A673 (cell line): ENCODE measurements at regions not wholly inside any gene's neighbourhood (a gene's known extent, or its start where the extent isn't known, plus 50 kb on each side); places are given as distances from the start of the nearest gene placed in this dataset.

Experiments
- BruUV-seq: library from RNA; stranded (reverse); fragments of 400-500 nt; replicated peaks from 2 replicates; lab custom pipeline; 2021; lab: Mats Ljungman, UMichigan
- CTCF ChIA-PET: fragments of 300-600 bp; sonication (Branson Sonifier 250); formaldehyde crosslinking; loops from one replicate; lab custom pipeline; 2022; ENCODE audit warnings: antibody characterized with exemption; lab: Charles Lee
- POLR2A ChIA-PET: fragments of 300-600 bp; sonication (Branson Sonifier 250); formaldehyde crosslinking; loops from one replicate; lab custom pipeline; 2022; ENCODE audit warnings: antibody characterized with exemption; ENCODE audit not compliant: low non-redundant PET; lab: Charles Lee
- DNase-seq: peaks from one replicate; pipeline ENCODE4 v3.0.0-alpha.2; 2015; ENCODE audit warnings: low spot score
- H3K27ac ChIP-seq: fragments of 200-600 bp; sonication (generic); 2 replicates; pipeline ENCODE4 v1.5.1; 2016; ENCODE audit warnings: mixed run types, low read depth, mild to moderate bottlenecking, mixed read lengths, antibody characterized with exemption, low read length; ENCODE audit not compliant: poor library complexity, severe bottlenecking
- H3K27me3 ChIP-seq: fragments of 200-600 bp; sonication (generic); replicated peaks from 2 replicates; pipeline ENCODE4 v1.6.1; 2017; ENCODE audit warnings: mixed run types, low read depth, mild to moderate bottlenecking, mixed read lengths, antibody characterized with exemption, low read length; ENCODE audit not compliant: insufficient read depth, poor library complexity
- H3K36me3 ChIP-seq: fragments of 200-600 bp; sonication (generic); 2 replicates; pipeline ENCODE4 v1.6.1; 2016; ENCODE audit warnings: mixed run types, mild to moderate bottlenecking, mixed read lengths, antibody characterized with exemption, low read length; ENCODE audit not compliant: insufficient read depth, poor library complexity, severe bottlenecking
- H3K4me1 ChIP-seq: fragments of 200-600 bp; sonication (generic); 2 replicates; pipeline ENCODE4 v1.6.1; 2017; ENCODE audit warnings: mixed run types, mild to moderate bottlenecking, mixed read lengths, antibody characterized with exemption, low read length; ENCODE audit not compliant: insufficient read depth, poor library complexity, severe bottlenecking
- H3K4me3 ChIP-seq: fragments of 200-600 bp; sonication (generic); 2 replicates; pipeline ENCODE4 v1.5.1; 2016; ENCODE audit warnings: low read depth, mixed run types, mild to moderate bottlenecking, mixed read lengths, low read length; ENCODE audit not compliant: poor library complexity, severe bottlenecking
- H3K9me3 ChIP-seq: fragments of 200-600 bp; sonication (generic); 2 replicates; pipeline ENCODE4 v1.6.1; 2016; ENCODE audit warnings: mixed run types, low read depth, mild to moderate bottlenecking, mixed read lengths, antibody characterized with exemption, low read length; ENCODE audit not compliant: poor library complexity, severe bottlenecking
- CTCF ChIP-seq: fragments of 300-800, 200-600 bp; sonication (generic); conservative IDR thresholded peaks from 2 replicates; pipeline ENCODE4 v1.5.1; 2017; ENCODE audit warnings: low read depth, mild to moderate bottlenecking, antibody characterized with exemption, low read length, moderate library complexity, mixed read lengths
- EZH2 ChIP-seq: fragments of 200-600 bp; sonication (generic); IDR thresholded peaks from 2 replicates; pipeline ENCODE4 v1.6.1; 2017; ENCODE audit warnings: borderline replicate concordance, low read depth, mild to moderate bottlenecking, mixed read lengths, antibody characterized with exemption, low read length; ENCODE audit not compliant: poor library complexity, severe bottlenecking
- intact Hi-C: fragments of 100-400 bp; cut with micrococcal nuclease; formaldehyde crosslinking; loops from one replicate; pipeline ENCODE4 v1.10.0; 2022; ENCODE audit not compliant: unreplicated experiment

GRCh38 chrX:121349263-121349662 lies 301.9 kb downstream of the GLUD2 start:
- Histone ChIP-seq H3K27ac (no peak overlapping the region), H3K4me3 (no peak overlapping the region), H3K4me1 (no peaks in the 10 kb centered on the region), H3K27me3 (no peaks in the 10 kb centered on the region), H3K36me3 (no peaks in the 10 kb centered on the region), H3K9me3 (no peaks in the 10 kb centered on the region)
- TF ChIP-seq EZH2, result no peak
- no peak for TF ChIP-seq CTCF
- no peak for DNase-seq
- ChIA-PET CTCF (no interaction called here), POLR2A (no interaction called here)
- intact Hi-C loops, result no loop called here
- BruUV-seq, result no TSS peak

- intact Hi-C loops, result no loop called here
- H3K4me3 ChIP-seq, result no peak overlapping the region
- DNase-seq, result no peak
- H3K27me3 ChIP-seq, result no peaks in the 10 kb centered on the region
- TF ChIP-seq CTCF, result no peak
- TF ChIP-seq EZH2, result no peak
- no TSS peak for BruUV-seq
- H3K9me3 ChIP-seq, result no peaks in the 10 kb centered on the region
- H3K4me1 ChIP-seq, result no peaks in the 10 kb centered on the region
- ChIA-PET POLR2A (no interaction called here), CTCF (no interaction called here)
- no peak overlapping the region for H3K27ac ChIP-seq
- no peaks in the 10 kb centered on the region for H3K36me3 ChIP-seq
Measured at GRCh38 chrX:121356139-121356849, 308.9 kb downstream of the GLUD2 start.

- H3K27ac ChIP-seq, result no peak overlapping the region
- BruUV-seq, result no TSS peak
- H3K4me3 ChIP-seq, result no peak overlapping the region
- no peaks in the 10 kb centered on the region for H3K27me3 ChIP-seq
- DNase-seq, result no peak
- ChIA-PET CTCF (no interaction called here), POLR2A (no interaction called here)
- intact Hi-C loops, result no loop called here
- TF ChIP-seq EZH2 (no peak), CTCF (no peak)
- H3K9me3 ChIP-seq, result no peaks in the 10 kb centered on the region
- no peaks in the 10 kb centered on the region for H3K36me3 ChIP-seq
- no peaks in the 10 kb centered on the region for H3K4me1 ChIP-seq
Measured at GRCh38 chrX:121356850-121357171, 309.4 kb downstream of the GLUD2 start.
